Mesothelial cell of epicardium (in vitro differentiated cells): ENCODE measurements at regions not wholly inside any gene's neighbourhood (a gene's known extent, or its start where the extent isn't known, plus 50 kb on each side); places are given as distances from the start of the nearest gene placed in this dataset.

Experiments
- DNase-seq, 2 experiments: peaks; one replicate each; pipeline ENCODE4 v3.0.0; 2021; ENCODE audit warnings: low spot score in 2 of 2; ENCODE audit not compliant: unreplicated experiment in 2 of 2
- H3K27ac Mint-ChIP-seq: 2 replicates; pipeline ENCODE4 v1.8.0; 2021; ENCODE audit warnings: mixed read lengths
- H3K27me3 Mint-ChIP-seq: 2 replicates; pipeline ENCODE4 v1.8.0; 2021; ENCODE audit warnings: low read depth, mixed read lengths
- H3K36me3 Mint-ChIP-seq: 2 replicates; pipeline ENCODE4 v1.8.0; 2021; ENCODE audit warnings: mixed read lengths
- H3K4me1 Mint-ChIP-seq: 2 replicates; pipeline ENCODE4 v1.8.0; 2021; ENCODE audit warnings: mixed read lengths
- H3K4me3 Mint-ChIP-seq: 2 replicates; pipeline ENCODE4 v1.8.0; 2021; ENCODE audit warnings: mild to moderate bottlenecking, moderate library complexity, mixed read lengths
- H3K9me3 Mint-ChIP-seq: 2 replicates; pipeline ENCODE4 v1.8.0; 2021; ENCODE audit warnings: mixed read lengths
- TF ChIP-seq, protein P1 (sequence below): fragments of 200-600 bp; sonication (generic); IDR thresholded peaks from one replicate; pipeline ENCODE4 v1.5.0; 2021; ENCODE audit warnings: antibody characterized with exemption; ENCODE audit not compliant: unreplicated experiment

DNA sequence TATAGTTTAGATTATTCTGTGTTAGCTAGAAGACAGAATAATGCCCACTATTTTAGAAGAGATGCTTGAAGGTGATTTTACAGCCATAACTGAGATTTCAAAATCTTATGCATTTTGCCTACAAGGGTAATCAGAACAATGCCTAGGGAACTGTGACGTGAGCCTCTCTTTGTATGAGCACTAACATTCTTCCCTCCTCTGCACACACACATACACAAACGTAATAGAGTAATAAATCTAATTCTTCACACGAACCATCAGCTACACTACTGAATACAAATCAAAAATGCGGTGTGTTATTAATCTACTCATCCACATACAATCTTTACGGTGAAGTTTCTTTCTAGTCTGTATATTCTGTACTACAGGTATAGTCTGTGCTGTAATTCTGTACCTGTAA is 227.8 kb downstream of the PLK2 start:
- Mint-ChIP-seq H3K9me3 (no peaks in the 10 kb centered on the region), H3K36me3 (no peaks in the 10 kb centered on the region), H3K27me3 (no peaks in the 10 kb centered on the region), H3K27ac (peak overlapping the region; percentile 60), H3K4me3 (no peak overlapping the region), H3K4me1 (peaks cover 37% of the 10 kb centered on the region)
- TF ChIP-seq, protein P1, sequence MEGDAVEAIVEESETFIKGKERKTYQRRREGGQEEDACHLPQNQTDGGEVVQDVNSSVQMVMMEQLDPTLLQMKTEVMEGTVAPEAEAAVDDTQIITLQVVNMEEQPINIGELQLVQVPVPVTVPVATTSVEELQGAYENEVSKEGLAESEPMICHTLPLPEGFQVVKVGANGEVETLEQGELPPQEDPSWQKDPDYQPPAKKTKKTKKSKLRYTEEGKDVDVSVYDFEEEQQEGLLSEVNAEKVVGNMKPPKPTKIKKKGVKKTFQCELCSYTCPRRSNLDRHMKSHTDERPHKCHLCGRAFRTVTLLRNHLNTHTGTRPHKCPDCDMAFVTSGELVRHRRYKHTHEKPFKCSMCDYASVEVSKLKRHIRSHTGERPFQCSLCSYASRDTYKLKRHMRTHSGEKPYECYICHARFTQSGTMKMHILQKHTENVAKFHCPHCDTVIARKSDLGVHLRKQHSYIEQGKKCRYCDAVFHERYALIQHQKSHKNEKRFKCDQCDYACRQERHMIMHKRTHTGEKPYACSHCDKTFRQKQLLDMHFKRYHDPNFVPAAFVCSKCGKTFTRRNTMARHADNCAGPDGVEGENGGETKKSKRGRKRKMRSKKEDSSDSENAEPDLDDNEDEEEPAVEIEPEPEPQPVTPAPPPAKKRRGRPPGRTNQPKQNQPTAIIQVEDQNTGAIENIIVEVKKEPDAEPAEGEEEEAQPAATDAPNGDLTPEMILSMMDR, result no peak
- DNase-seq, result no peak

DNA sequence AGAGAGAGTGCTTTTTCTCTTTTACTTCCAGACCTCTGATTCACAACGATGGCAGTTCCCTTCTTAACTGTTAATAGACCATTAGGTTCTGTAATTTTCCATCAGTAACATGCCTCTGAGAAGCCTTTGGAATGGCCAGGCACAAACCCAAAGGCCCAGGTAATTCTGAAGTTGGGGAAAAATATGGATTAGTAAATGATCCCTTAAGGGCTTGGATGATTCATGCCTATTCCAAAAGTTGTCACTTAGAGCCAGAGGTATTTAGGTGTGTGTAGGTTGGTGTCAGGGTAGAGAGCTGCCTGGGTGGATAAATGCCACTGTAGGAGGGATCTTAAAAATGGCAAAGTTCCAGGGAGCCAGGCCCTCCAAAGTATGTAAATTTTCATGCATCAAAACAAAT is 228.8 kb downstream of the PLK2 start:
- no peak overlapping the region for H3K4me3 Mint-ChIP-seq
- TF ChIP-seq, protein P1, result no peak
- peaks cover 3% of the 10 kb centered on the region for H3K36me3 Mint-ChIP-seq
- peaks cover 7% of the 10 kb centered on the region for H3K9me3 Mint-ChIP-seq
- no peak for DNase-seq
- peaks cover 37% of the 10 kb centered on the region for H3K4me1 Mint-ChIP-seq
- peak overlapping the region; percentile 81 for H3K27ac Mint-ChIP-seq
- no peaks in the 10 kb centered on the region for H3K27me3 Mint-ChIP-seq

DNA sequence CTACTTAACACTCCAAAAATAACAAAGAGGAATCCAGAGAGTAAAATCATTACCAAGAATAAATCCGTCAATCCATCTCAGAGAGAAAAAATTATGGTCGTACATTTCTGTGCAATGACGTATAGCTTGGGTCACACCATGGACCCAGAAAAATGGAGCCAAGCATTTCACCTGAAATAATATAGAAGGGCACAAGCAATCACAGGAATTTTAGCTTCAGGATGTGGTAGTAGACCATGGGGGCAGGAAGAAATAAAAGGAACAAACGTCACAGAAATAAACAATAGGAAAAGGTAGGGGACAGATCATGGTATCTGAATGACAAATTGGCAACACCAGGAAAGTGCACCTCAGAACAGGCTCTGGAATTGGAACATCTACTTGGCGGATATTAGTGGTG is 231.0 kb downstream of the PLK2 start:
- peaks cover 7% of the 10 kb centered on the region for H3K9me3 Mint-ChIP-seq
- H3K27ac Mint-ChIP-seq, result no peak overlapping the region
- H3K27me3 Mint-ChIP-seq, result no peaks in the 10 kb centered on the region
- peaks cover 3% of the 10 kb centered on the region for H3K36me3 Mint-ChIP-seq
- no peak overlapping the region for H3K4me3 Mint-ChIP-seq
- TF ChIP-seq, protein P1, result no peak
- no peak for DNase-seq
- H3K4me1 Mint-ChIP-seq, result peaks cover 29% of the 10 kb centered on the region

GRCh38 chr5:58227858-58228257 is 232.0 kb downstream of the PLK2 start:
- Mint-ChIP-seq H3K9me3 (peaks cover 11% of the 10 kb centered on the region), H3K36me3 (peaks cover 3% of the 10 kb centered on the region), H3K27ac (no peak overlapping the region), H3K4me3 (no peak overlapping the region), H3K27me3 (no peaks in the 10 kb centered on the region), H3K4me1 (peaks cover 29% of the 10 kb centered on the region)
- TF ChIP-seq, protein P1, result no peak
- DNase-seq, result no peak

DNA sequence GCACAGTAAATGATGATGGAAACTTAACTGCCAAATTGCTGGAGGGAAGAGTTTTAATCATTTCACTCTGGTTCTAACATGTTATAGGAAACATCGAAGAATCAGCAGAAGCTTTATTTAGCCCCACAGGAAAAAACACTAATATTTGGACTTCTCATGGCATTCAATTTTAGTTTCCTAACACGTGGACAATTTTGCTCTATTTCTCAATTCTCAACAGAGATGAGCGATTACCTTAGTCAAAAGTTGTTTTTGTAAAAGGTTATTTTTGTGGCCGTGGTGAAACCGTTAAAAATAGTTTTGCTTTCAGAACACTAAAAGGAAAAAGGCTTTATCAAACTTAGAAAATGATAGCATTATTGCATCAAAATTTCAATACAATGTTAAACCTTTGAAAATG is 235.2 kb downstream of the PLK2 start:
- TF ChIP-seq, protein P1, result no peak
- no peak for DNase-seq
- no peaks in the 10 kb centered on the region for H3K27me3 Mint-ChIP-seq
- peaks cover 6% of the 10 kb centered on the region for H3K36me3 Mint-ChIP-seq
- no peak overlapping the region for H3K4me3 Mint-ChIP-seq
- H3K4me1 Mint-ChIP-seq, result peaks cover 6% of the 10 kb centered on the region
- H3K9me3 Mint-ChIP-seq, result peaks cover 11% of the 10 kb centered on the region
- no peak overlapping the region for H3K27ac Mint-ChIP-seq

- no peak for DNase-seq
These were observed 235.7 kb downstream of the PLK2 start for GRCh38 chr5:58224221-58224620.

More at GRCh38 chr5:58224221-58224620, 235.7 kb downstream of the PLK2 start:
- H3K36me3 Mint-ChIP-seq, result peaks cover 6% of the 10 kb centered on the region
- H3K4me1 Mint-ChIP-seq, result peaks cover 3% of the 10 kb centered on the region
- TF ChIP-seq, protein P1, result no peak
- H3K9me3 Mint-ChIP-seq, result peaks cover 11% of the 10 kb centered on the region
- no peak overlapping the region for H3K4me3 Mint-ChIP-seq
- no peaks in the 10 kb centered on the region for H3K27me3 Mint-ChIP-seq
- no peak overlapping the region for H3K27ac Mint-ChIP-seq
